ENCODE measurements at regions not wholly inside any gene's neighbourhood (a gene's known extent, or its start where the extent isn't known, plus 50 kb on each side); places are given as distances from the start of the nearest gene placed in this dataset.

DNA sequence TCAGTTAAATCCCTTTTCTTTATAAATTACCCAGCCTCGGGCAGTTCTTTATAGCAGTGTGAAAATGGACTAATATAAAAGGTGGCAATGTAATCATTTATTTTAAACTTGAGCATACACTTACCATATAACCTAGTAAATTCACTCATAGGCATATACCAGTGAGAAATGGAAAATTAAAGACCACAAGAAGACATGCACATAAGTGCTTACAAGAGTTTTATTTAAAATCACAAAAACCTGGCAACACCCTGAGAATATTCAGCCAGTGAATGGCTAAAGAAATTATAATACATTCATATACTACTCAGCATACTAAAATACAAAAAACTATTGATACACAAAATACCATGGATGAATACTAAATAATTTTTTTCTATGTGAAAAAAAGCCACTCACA, 1017.5 kb upstream of the TMEM132C start:
- DNase-seq (ENCODE audit: low read depth) = no peak
- TF ChIP-seq, protein P1, sequence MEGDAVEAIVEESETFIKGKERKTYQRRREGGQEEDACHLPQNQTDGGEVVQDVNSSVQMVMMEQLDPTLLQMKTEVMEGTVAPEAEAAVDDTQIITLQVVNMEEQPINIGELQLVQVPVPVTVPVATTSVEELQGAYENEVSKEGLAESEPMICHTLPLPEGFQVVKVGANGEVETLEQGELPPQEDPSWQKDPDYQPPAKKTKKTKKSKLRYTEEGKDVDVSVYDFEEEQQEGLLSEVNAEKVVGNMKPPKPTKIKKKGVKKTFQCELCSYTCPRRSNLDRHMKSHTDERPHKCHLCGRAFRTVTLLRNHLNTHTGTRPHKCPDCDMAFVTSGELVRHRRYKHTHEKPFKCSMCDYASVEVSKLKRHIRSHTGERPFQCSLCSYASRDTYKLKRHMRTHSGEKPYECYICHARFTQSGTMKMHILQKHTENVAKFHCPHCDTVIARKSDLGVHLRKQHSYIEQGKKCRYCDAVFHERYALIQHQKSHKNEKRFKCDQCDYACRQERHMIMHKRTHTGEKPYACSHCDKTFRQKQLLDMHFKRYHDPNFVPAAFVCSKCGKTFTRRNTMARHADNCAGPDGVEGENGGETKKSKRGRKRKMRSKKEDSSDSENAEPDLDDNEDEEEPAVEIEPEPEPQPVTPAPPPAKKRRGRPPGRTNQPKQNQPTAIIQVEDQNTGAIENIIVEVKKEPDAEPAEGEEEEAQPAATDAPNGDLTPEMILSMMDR (IDR thresholded peaks at IDR 0.05; ENCODE audit: control insufficient read depth, insufficient read depth, low read depth, low read length, missing control alignments) = no peak
- no peak overlapping the region for H3K4me3 ChIP-seq (ENCODE audit: control insufficient read depth, low read depth, low read length)

DNA sequence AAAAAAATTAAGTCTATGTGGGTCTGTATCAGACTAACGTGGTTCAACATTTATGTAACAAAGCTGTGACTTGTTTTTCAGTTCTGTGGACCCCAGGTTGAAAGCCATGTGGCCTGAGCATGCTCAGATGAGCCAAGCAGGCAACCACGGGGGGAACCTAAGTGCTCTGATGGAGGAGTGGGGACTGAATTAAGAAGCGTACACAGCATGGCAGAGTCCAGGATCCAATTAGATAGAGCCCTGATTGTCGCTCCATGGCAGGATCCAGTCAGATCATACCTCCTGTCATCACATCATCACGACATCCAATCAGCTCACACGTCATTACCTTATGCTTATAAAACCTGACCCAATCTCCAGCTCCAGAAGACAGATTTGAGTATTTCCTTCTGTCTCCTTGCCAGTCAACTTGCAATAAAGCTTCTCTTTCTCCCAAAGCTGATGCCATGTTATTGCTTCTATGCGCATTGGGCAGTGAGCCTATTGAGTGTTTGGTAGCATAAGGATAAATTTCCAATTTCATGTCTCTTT, 1013.1 kb upstream of the TMEM132C start:
- TF ChIP-seq, protein P1 (IDR thresholded peaks at IDR 0.05; ENCODE audit: control insufficient read depth, insufficient read depth, low read depth, low read length, missing control alignments) = no peak
- no peak for DNase-seq (ENCODE audit: low read depth)
- no peak overlapping the region for H3K4me3 ChIP-seq (ENCODE audit: control insufficient read depth, low read depth, low read length)

DNA sequence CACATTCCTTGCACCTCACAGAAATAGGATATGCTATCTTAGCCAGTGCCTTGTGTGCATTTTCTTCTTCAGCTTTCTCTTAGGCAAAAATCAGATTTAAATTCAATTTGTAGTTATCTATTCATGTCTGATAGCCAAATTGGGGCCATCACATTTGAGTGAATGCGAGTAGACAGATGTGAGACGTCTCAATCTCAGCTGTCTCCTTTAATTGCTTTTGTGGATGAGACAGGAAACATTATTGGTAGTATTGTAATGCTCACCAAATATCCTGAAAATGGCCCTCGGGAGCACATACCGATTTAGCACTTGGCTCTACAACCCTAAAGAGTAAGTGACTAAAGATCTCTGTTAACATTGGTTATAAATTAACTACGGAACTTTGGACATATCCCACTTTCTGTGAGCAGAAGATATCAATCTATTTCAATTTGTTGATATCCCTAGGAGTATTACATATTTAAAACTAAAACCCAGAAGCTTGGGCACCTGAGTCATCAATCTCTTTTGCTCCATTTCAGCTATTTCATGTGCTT, 1012.5 kb upstream of the TMEM132C start:
- DNase-seq (ENCODE audit: low read depth) = no peak
- TF ChIP-seq, protein P1 (IDR thresholded peaks at IDR 0.05; ENCODE audit: control insufficient read depth, insufficient read depth, low read depth, low read length, missing control alignments) = no peak
- no peak overlapping the region for H3K4me3 ChIP-seq (ENCODE audit: control insufficient read depth, low read depth, low read length)

GRCh38 chr12:127257366-127257935, 1009.5 kb upstream of the TMEM132C start:
- no peak for DNase-seq (ENCODE audit: low read depth)
- TF ChIP-seq, protein P1 (IDR thresholded peaks at IDR 0.05; ENCODE audit: control insufficient read depth, insufficient read depth, low read depth, low read length, missing control alignments) = no peak
- H3K4me3 ChIP-seq (ENCODE audit: control insufficient read depth, low read depth, low read length) = no peak overlapping the region

DNA sequence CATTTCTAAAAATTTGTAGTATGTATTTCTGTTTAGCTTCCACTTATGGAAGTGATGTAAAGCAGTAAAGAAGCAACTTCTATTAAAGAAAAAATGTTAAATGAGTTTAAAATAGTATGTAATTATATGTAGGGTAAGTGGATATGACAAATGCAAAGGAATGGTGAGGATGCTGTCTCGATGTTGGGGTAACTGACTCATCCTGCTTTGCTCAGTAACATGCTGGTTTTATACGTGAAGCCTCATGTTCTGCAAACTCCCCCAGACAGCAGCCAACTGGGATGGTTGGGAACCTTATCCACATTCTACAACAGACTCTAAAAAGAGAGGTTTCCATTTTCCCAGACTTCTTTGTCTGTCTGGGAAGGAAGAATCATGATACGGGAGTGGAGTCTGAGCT, 1006.4 kb upstream of the TMEM132C start:
- H3K4me3 ChIP-seq (ENCODE audit: control insufficient read depth, low read depth, low read length) = no peak overlapping the region
- no peak for DNase-seq (ENCODE audit: low read depth)
- TF ChIP-seq, protein P1 (IDR thresholded peaks at IDR 0.05; ENCODE audit: control insufficient read depth, insufficient read depth, low read depth, low read length, missing control alignments) = no peak

DNA sequence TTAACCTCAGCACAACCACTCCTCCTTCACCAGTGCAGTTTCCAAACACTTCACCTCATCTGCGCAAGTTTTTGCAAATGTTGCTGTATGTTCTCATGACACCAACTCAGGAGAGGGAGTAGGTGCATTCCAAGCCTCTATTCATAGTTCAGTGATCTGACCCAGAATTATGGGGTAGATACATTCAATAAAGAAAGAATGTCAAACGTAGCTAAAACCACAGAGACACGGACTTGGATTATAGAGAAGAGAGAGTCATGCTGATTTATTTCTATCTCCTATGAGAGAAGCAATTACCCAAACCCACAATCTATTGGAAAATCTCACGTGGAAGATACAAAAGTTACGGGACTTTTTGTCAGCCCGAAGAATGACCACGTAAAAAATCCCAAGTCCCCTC, 1006.0 kb upstream of the TMEM132C start:
- DNase-seq (ENCODE audit: low read depth) = no peak
- no peak overlapping the region for H3K4me3 ChIP-seq (ENCODE audit: control insufficient read depth, low read depth, low read length)
- TF ChIP-seq, protein P1 (IDR thresholded peaks at IDR 0.05; ENCODE audit: control insufficient read depth, insufficient read depth, low read depth, low read length, missing control alignments) = no peak
